B cell (primary cell): ENCODE measurements at regions not wholly inside any gene's neighbourhood (a gene's known extent, or its start where the extent isn't known, plus 50 kb on each side); places are given as distances from the start of the nearest gene placed in this dataset.

Experiments
- ATAC-seq: fragments of 200-7000 bp; cut with Tn5 transposase; one replicate; pipeline ENCODE4 v1.10.0; 2021; ENCODE audit warnings: low read depth, mild to moderate bottlenecking, moderate number of reproducible peaks, moderate library complexity
- CTCF ChIA-PET: fragments of 350-600 bp; sonication (Branson Sonifier 250); formaldehyde crosslinking; loops from one replicate; lab custom pipeline; 2021; ENCODE audit warnings: antibody characterized with exemption, inconsistent platforms; lab: Charles Lee
- POLR2A ChIA-PET: fragments of 350-600 bp; sonication (Branson Sonifier 250); formaldehyde crosslinking; loops from one replicate; lab custom pipeline; 2021; ENCODE audit warnings: antibody characterized with exemption; lab: Charles Lee
- DNase-seq: peaks from one replicate; pipeline ENCODE4 v3.0.0; 2013
- H2AFZ ChIP-seq: 2 replicates; pipeline ENCODE4 v1.6.1; 2012; ENCODE audit warnings: mild to moderate bottlenecking, low read depth, low read length; ENCODE audit not compliant: insufficient read depth, poor library complexity, severe bottlenecking
- H3K27ac ChIP-seq, 2 donors: 1 replicate in 1 of 2; 2 replicates in 1 of 2; pipeline ENCODE4 v1.5.1; 2012 to 2013; ENCODE audit warnings: low read length in 2 of 2, mild to moderate bottlenecking in 2 of 2, moderate library complexity in 1 of 2
- H3K27me3 ChIP-seq, 4 experiments: fragments of 200-600 bp in 1 of 4; sonication (generic) in 1 of 4; replicated peaks in 1 of 4; 1 replicate in 2 of 4; 2 replicates in 2 of 4; pipeline versions ENCODE4 v1.6.1 to v1.7.0; 2013 to 2016; ENCODE audit warnings: low read length in 3 of 4, mild to moderate bottlenecking in 2 of 4, mixed read lengths in 1 of 4, moderate library complexity in 1 of 4; ENCODE audit not compliant: insufficient read depth in 4 of 4, control insufficient read depth in 3 of 4; ENCODE audit errors: control extremely low read depth in 1 of 4
- H3K36me3 ChIP-seq, 2 experiments: replicated peaks in 1 of 2; 1 replicate in 1 of 2; 2 replicates in 1 of 2; pipeline versions ENCODE4 v1.6.1 to v1.7.1; 2013; ENCODE audit warnings: low read length in 1 of 2; ENCODE audit not compliant: insufficient read depth in 2 of 2, control insufficient read depth in 1 of 2; ENCODE audit errors: control extremely low read depth in 1 of 2, extremely low read depth in 1 of 2
- H3K4me1 ChIP-seq, 2 donors: fragments of 200-600 bp in 1 of 2; sonication (generic) in 1 of 2; 1 replicate in 1 of 2; 2 replicates in 1 of 2; pipeline versions ENCODE4 v1.5.1 to v1.6.1; 2013 to 2017; ENCODE audit warnings: low read length in 2 of 2; ENCODE audit not compliant: control insufficient read depth in 2 of 2, insufficient read depth in 2 of 2
- H3K4me2 ChIP-seq: replicated peaks from 2 replicates; pipeline ENCODE3; 2012; ENCODE audit warnings: mild to moderate bottlenecking, low read depth, low read length; ENCODE audit not compliant: poor library complexity, severe bottlenecking
- H3K4me3 ChIP-seq, 5 experiments: fragments of 200-600 bp in 1 of 5; sonication (generic) in 1 of 5; 1 replicate in 3 of 5; 2 replicates in 2 of 5; pipeline versions ENCODE4 v1.5.1 to v1.7.0; 2011 to 2016; ENCODE audit warnings: low read length in 4 of 5, mild to moderate bottlenecking in 4 of 5, low read depth in 2 of 5, control low read depth in 1 of 5, moderate library complexity in 1 of 5; ENCODE audit not compliant: insufficient read depth in 1 of 5; ENCODE audit errors: control extremely low read depth in 1 of 5, extremely low read depth in 1 of 5
- H3K79me2 ChIP-seq: fragments of 200-600 bp; sonication (generic); one replicate; pipeline ENCODE4 v1.6.0; 2016; ENCODE audit warnings: low read length; ENCODE audit not compliant: control insufficient read depth, insufficient read depth
- H3K9ac ChIP-seq: fragments of 200-600 bp; sonication (generic); 2 replicates; pipeline ENCODE4 v1.6.1; 2017; ENCODE audit warnings: mild to moderate bottlenecking, low read length, moderate library complexity
- H3K9me3 ChIP-seq, 3 donors: one replicate each; pipeline versions ENCODE4 v1.6.1 to v1.7.1; 2013; ENCODE audit warnings: low read length in 2 of 3; ENCODE audit not compliant: control insufficient read depth in 2 of 3, insufficient read depth in 1 of 3; ENCODE audit errors: control extremely low read depth in 1 of 3
- H4K20me1 ChIP-seq: 2 replicates; pipeline ENCODE4 v1.6.0; 2012; ENCODE audit warnings: mild to moderate bottlenecking, low read length; ENCODE audit not compliant: insufficient read depth, control insufficient read depth, poor library complexity, severe bottlenecking
- H3K27ac Mint-ChIP-seq: one replicate; pipeline ENCODE4 v1.8.0; 2021; ENCODE audit warnings: mixed read lengths
- H3K27me3 Mint-ChIP-seq: one replicate; pipeline ENCODE4 v1.8.0; 2021; ENCODE audit warnings: mixed read lengths
- H3K4me1 Mint-ChIP-seq: one replicate; pipeline ENCODE4 v1.8.0; 2021; ENCODE audit warnings: mixed read lengths
- H3K4me3 Mint-ChIP-seq: one replicate; pipeline ENCODE4 v1.8.0; 2021; ENCODE audit warnings: mixed read lengths
- H3K9me3 Mint-ChIP-seq: one replicate; pipeline ENCODE4 v1.8.0; 2022; ENCODE audit warnings: mixed read lengths; ENCODE audit not compliant: insufficient read depth
- EZH2 ChIP-seq: IDR thresholded peaks from 2 replicates; pipeline ENCODE4 v1.6.1; 2012; ENCODE audit warnings: borderline replicate concordance, low read depth, mild to moderate bottlenecking, moderate library complexity, low read length; ENCODE audit not compliant: insufficient read depth, poor library complexity, severe bottlenecking
- WGBS: methylation state at CpG from one replicate; pipeline ENCODE4 v1.1.5; 2013; ENCODE audit warnings: missing lambda C conversion rate; ENCODE audit not compliant: insufficient coverage; 5-methylcytosine and 5-hydroxymethylcytosine counted together
- intact Hi-C: fragments of 100-400 bp; cut with micrococcal nuclease; formaldehyde crosslinking; loops from one replicate; pipeline ENCODE4 v1.10.0; 2022
- TF ChIP-seq, protein P1 (sequence below): fragments of 200-600 bp; IDR thresholded peaks from one replicate; pipeline ENCODE4 v1.8.0; 2022; ENCODE audit warnings: antibody characterized with exemption, mild to moderate bottlenecking

DNA sequence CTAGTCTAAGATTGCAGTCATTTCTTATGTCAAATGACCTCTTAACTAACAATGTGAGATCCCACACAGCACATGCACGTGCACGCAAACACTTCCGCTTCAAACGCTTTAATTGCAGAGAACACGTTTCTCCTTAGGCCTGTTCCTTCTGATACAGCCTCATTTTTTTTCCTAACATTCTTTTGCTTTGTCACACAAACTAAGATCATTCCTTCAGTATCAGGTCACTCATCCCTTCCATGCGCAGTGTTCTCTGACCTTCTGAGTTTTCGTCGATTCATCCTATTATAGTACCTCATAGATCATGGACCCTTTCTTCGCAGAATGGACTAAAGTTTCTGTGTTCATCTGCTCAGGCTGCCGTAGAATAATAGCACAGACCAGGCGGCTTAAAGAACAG lies 327.1 kb upstream of the CDH19 start:
- no peak for DNase-seq
- no peak overlapping the region for H3K27ac ChIP-seq
- Mint-ChIP-seq H3K4me1 (no peaks in the 10 kb centered on the region), H3K27me3 (no peaks in the 10 kb centered on the region), H3K4me3 (no peak overlapping the region), H3K27ac (no peak overlapping the region), H3K9me3 (peaks cover 3% of the 10 kb centered on the region)
- CTCF ChIA-PET = no interaction called here
- no peaks in the 10 kb centered on the region for H3K9me3 ChIP-seq
- H3K4me3 ChIP-seq = no peak overlapping the region
- H3K4me2 ChIP-seq = no peak overlapping the region
- POLR2A ChIA-PET = no interaction called here
- intact Hi-C loops = no loop called here
- H3K4me1 ChIP-seq = no peaks in the 10 kb centered on the region
- H3K27me3 ChIP-seq = no peaks in the 10 kb centered on the region
- no peak overlapping the region for H2AFZ ChIP-seq
- no peaks in the 10 kb centered on the region for H3K79me2 ChIP-seq
- no peak overlapping the region for H3K9ac ChIP-seq
- no peaks in the 10 kb centered on the region for H4K20me1 ChIP-seq
- 96% methylated on average over 11 of the region's 11 CpGs for WGBS
- no peak for ATAC-seq
- no peaks in the 10 kb centered on the region for H3K36me3 ChIP-seq
- no peak for TF ChIP-seq EZH2
- TF ChIP-seq, protein P1, sequence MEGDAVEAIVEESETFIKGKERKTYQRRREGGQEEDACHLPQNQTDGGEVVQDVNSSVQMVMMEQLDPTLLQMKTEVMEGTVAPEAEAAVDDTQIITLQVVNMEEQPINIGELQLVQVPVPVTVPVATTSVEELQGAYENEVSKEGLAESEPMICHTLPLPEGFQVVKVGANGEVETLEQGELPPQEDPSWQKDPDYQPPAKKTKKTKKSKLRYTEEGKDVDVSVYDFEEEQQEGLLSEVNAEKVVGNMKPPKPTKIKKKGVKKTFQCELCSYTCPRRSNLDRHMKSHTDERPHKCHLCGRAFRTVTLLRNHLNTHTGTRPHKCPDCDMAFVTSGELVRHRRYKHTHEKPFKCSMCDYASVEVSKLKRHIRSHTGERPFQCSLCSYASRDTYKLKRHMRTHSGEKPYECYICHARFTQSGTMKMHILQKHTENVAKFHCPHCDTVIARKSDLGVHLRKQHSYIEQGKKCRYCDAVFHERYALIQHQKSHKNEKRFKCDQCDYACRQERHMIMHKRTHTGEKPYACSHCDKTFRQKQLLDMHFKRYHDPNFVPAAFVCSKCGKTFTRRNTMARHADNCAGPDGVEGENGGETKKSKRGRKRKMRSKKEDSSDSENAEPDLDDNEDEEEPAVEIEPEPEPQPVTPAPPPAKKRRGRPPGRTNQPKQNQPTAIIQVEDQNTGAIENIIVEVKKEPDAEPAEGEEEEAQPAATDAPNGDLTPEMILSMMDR = no peak

DNA sequence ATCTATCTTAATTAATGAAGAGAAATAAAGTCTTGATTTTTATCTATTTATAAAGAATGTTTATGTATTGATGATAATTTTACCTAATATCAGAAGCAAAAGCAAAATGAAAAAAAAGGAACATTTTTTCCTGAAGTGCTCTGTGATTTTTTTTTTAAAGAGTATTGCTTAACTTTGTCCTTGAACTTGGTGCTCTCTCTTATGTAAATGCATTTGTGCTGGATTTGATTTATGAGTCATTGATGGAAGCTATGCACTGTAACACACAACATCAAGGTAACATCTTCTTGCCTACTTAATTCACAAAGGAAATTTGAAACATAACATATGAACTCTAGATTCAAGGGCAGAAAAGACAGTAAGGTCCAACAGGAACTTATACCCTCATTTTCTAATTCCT lies 312.9 kb upstream of the CDH19 start:
- Mint-ChIP-seq H3K4me1 (no peaks in the 10 kb centered on the region), H3K4me3 (no peak overlapping the region), H3K9me3 (no peaks in the 10 kb centered on the region), H3K27me3 (no peaks in the 10 kb centered on the region), H3K27ac (no peak overlapping the region)
- no peak for TF ChIP-seq EZH2
- TF ChIP-seq, protein P1 = no peak
- Histone ChIP-seq H2AFZ (no peak overlapping the region), H3K9ac (no peak overlapping the region), H3K4me3 (no peak overlapping the region), H3K27ac (no peak overlapping the region), H3K27me3 (no peaks in the 10 kb centered on the region), H3K9me3 (no peaks in the 10 kb centered on the region), H3K4me2 (no peak overlapping the region), H3K36me3 (no peaks in the 10 kb centered on the region), H4K20me1 (no peaks in the 10 kb centered on the region), H3K79me2 (no peaks in the 10 kb centered on the region), H3K4me1 (no peaks in the 10 kb centered on the region)
- intact Hi-C loops = no loop called here
- CTCF ChIA-PET = no interaction called here
- DNase-seq (no peak), ATAC-seq (no peak)
- POLR2A ChIA-PET = no interaction called here
